ENCODE measurements at regions not wholly inside any gene's neighbourhood (a gene's known extent, or its start where the extent isn't known, plus 50 kb on each side); places are given as distances from the start of the nearest gene placed in this dataset.

- no peak for DNase-seq (ENCODE audit: extremely low read depth in 1 of 2, low read depth in 1 of 2)
Observed at GRCh38 chr10:44476409-44477045, 91.6 kb upstream of the CXCL12 start.

DNA sequence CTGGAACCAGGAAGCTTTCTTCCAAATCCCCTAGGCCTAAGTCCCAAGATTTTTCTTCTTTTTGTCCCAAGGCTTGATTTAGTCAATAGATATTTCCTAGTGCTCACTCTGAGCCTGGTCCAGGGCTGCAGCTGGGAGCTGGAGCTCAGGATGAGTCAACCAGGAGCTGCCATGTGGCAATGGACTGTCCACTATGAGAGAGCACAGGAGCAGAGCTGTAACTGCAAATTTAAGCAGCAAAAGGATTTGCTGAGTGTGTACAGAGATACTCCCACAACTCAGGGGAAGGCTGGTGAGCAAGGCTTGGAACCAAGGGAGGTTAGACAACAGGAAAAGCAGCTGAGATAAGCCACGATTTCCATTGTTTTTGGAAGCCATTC, 92.1 kb upstream of the CXCL12 start:
- no peak for DNase-seq (ENCODE audit: extremely low read depth in 1 of 2, low read depth in 1 of 2)

DNA sequence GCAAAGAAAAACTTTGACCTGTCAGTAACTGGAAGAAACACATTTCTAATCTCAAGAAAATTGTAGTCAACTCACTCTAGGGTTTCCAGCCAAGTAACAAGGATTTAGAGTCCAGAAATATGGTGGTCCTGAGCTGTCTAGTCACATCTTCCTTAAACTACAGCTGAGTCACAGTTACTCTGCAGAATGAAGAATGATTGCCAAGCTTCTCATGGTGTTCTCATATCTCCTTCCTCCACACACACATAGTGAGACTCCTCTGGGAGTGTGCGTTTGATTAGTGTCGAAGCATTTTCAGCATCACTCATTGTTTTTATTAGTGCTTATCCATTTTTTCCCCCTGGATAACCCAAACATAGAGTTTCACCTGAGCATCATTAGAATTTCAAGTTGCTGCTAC, 93.1 kb upstream of the CXCL12 start:
- no peak for DNase-seq (ENCODE audit: extremely low read depth in 1 of 2, low read depth in 1 of 2)

DNA sequence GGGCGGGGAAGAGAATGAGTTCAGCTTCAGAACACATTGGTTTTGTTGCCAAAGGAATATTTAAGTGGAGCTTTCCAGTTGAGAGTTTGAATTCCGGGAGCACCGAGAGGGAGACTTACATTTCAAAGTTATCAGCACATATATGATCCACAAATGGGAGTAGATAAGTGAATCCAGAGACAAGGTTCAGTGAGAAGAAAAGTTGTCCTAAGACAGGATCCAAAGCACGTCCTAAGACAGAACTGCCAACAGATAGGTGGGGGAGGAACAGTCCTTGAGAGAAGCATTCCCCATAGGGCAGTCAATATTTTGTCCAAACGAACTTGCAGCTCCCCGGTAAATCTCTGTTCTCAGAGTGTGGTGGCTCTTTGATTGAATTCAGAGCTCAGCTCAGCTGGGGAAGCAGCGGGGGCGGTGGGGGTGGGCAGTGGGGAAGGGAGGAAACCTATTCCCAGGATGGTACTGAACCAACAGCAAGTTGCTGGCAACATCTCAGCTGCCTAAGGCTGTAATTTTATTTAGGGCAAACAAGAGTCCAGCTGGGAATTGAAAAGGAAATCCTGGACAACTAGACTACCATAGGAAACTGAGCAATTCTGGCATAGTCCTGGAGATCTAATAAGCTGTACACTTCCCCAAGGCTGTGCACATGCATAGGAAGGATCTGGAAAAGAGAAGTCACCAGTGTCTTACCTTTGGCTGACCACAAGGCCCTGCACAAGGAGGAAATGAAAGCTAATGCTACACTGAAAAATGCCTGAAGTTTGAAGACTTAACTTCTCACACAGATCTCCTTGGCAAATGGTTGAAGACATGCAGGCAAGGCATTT, 94.2 kb upstream of the CXCL12 start:
- DNase-seq (ENCODE audit: extremely low read depth in 1 of 2, low read depth in 1 of 2) = no peak

GRCh38 chr10:44492678-44493077, 107.8 kb upstream of the CXCL12 start:
- no peak for DNase-seq (ENCODE audit: extremely low read depth in 1 of 2, low read depth in 1 of 2)

- DNase-seq (ENCODE audit: extremely low read depth in 1 of 2, low read depth in 1 of 2) = no peak
Observed at GRCh38 chr10:44498222-44498621, 113.3 kb upstream of the CXCL12 start.

- no peak for DNase-seq (ENCODE audit: extremely low read depth in 1 of 2, low read depth in 1 of 2)
Observed at GRCh38 chr10:44500451-44500850, 115.6 kb upstream of the CXCL12 start.

DNA sequence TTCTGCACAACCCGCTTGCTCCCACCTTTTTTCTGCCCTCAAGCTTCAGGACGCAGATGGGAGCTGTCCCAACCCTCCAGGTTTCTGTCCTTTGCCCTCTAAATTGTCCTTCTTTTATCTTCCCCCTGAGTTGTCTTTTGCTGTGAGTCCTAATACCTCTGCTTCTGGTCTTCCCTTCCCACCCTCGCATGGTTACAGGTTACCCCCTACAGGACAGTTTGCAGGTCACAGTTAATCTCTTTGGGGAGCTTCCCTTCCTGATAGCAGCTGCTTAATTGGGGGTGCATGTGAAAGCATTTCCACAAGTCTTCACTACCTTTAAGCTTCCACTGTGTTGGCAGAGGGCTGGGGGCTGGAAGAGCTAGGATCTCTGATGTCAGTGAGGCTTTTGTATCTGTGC, 121.5 kb upstream of the CXCL12 start:
- DNase-seq (ENCODE audit: extremely low read depth in 1 of 2, low read depth in 1 of 2) = no peak

DNA sequence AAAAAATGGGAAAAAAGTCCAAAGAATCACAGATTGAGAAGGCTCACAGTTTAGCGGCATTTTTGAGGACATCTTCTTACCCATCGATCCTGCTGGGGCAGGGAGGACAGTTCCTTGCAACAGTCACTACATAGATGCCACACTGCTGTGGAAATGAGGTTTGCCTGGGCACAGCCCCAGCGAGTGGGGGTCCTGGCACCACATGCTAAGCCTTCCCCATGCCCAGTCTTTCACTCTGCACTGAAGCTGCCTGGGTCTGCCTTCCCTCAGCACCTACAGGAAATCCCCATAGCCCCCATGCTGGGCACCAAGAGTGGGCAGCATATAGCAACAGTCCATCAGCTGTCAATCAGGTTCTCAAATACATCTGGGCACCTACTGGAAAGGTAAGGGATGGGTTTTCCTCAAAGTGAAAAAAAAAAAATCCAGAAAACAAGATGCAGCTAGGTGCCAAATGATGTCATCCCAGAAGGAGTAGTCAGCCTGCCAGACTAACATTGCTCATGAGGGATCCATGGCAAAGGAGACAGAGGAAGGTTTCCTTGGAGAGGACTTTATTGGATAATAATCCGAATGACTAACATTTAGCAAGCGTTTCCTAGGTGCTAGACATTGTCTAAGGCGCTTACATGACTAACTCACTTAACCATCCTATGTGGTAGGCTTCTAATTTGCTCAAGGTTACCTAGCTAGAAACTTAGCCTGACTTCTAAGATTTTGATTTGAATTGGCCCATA, 125.7 kb upstream of the CXCL12 start:
- no peak for DNase-seq (ENCODE audit: extremely low read depth in 1 of 2, low read depth in 1 of 2)

DNA sequence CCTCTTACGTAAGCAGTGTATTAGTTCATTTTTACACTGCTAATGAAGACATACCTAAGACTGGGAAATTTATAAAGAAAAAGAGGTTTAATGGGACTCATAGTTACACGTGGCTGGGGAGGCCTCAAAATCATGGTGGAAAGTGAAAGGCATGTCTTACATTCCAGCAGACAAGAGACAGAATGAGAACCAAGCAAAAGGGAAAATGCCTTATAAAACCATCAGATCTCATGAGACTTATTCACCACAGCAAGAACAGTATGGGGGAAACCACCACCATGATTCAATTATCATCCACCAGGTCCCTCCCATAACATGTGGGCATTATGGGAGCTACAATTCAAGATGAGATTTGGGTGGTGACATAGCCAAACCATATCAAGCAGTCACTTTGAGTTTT, 126.3 kb upstream of the CXCL12 start:
- DNase-seq (ENCODE audit: extremely low read depth in 1 of 2, low read depth in 1 of 2) = no peak

DNA sequence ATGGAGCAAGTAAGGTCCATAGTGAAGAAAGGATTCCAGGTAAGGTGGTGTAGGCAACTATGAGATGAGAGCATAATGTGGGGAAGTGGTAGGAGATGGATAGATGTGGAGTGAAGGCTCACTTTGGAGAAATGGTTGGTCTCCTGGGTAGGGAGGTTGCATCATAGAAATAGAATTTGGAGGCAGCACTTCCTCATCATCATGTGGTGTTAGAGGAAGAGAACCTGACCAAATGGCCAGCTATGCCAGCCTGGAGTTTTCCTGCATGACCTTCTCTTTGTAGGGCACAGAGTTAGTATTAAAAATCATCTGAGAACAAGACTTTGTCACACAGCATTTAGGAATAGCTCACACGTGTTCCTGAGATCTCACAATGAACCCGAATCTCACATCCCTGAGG, 126.7 kb upstream of the CXCL12 start:
- no peak for DNase-seq (ENCODE audit: extremely low read depth in 1 of 2, low read depth in 1 of 2)

- no peak for DNase-seq (ENCODE audit: extremely low read depth in 1 of 2, low read depth in 1 of 2)
Observed at GRCh38 chr10:44512431-44513022, 127.6 kb upstream of the CXCL12 start.

DNA sequence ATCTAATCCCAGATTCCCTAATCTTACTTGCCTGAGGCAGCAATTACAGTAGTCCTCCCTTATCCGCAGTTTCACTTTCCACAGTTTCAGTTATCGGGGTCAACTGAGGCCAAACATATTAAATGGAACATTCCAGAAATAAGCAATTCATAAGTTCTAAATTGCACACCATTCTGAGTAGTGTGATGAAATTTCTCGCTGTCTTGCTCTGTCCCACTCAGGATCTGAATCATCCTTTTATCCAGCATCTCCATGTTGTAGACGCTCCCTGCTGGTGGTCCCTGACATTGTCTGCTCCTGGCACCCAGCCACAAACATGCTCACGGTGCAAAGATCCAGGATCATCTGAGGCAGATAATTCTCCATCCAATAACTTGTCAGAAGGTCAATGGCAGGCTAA, 128.7 kb upstream of the CXCL12 start:
- no peak for DNase-seq (ENCODE audit: extremely low read depth in 1 of 2, low read depth in 1 of 2)

DNA sequence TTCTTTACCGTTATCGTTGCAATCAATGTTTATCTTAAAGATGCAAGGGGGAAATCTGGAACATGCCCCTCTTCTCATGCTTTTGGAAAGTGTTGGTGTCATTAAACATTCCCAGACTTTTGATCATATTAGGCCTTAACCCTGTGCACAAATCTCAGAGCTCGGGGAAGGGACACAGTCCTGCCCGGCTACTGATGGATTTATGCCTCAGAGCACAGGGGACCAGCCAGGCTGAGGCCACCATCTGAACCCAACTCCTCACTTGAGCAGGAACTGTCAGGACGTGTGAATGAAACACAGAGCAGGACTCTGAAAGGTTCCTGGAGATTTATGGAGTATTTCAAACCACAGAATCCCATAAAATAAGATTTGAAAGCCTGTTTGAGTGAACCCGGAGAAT, 132.0 kb upstream of the CXCL12 start:
- DNase-seq (ENCODE audit: extremely low read depth in 1 of 2, low read depth in 1 of 2) = no peak

DNA sequence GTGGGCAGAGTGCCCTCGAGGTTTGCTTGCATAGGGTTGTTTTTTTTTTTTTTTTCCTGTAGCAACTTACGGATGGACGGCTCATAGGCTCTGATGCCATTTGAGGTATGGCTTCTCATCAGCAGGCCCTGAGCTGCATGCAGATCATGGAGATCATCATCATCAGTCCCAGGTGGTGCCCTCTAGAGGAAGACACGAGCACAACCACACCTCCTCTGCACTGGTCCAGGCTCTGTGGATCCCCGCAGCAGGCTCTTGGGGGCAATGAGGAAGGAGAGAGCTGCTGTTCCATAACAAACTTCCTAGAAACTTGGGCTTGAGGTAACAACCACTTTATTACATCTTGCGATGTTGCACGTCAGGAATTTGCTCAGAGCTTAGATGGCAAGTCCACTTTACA, 132.7 kb upstream of the CXCL12 start:
- DNase-seq (ENCODE audit: extremely low read depth in 1 of 2, low read depth in 1 of 2) = no peak

DNA sequence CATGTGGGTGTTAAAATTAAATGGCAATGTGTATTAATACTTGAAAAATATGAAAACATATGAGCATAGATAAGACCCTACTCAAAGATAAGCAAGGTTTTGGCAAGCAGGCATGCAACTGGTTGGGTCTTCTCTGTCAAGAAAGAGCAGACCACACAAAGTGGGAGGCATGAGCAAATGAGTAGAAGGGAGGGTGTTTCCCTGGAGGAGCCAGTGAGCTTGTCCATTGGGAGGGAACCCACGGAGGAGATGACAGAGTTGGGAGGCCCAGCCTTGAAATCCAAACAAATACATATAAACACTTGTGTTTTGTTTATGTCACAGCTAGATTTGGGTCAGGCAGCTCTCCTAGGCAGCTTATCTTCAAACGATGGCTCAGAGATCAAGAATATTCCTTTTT, 134.5 kb upstream of the CXCL12 start:
- no peak for DNase-seq (ENCODE audit: extremely low read depth in 1 of 2, low read depth in 1 of 2)

DNA sequence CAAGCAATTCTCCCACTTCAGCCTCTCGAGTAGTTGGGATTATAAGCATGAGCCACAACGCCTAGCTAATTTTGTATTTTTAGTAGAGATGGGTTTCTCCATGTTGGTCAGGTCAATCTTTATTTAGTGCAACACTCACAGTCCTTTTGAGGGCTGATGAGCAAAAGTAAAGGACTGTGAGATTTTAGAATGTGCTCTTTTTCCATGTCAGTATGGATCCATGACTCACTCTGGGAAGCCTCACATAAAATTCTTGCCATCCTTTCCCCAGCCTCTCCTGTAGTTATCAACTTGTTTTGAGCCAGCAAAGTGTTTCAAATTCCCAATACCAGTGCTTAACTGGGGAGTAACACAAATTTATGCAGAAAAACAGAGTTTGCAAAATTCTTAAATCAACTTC, 135.8 kb upstream of the CXCL12 start:
- no peak for DNase-seq (ENCODE audit: extremely low read depth in 1 of 2, low read depth in 1 of 2)

GRCh38 chr10:44539178-44539577, 154.3 kb upstream of the CXCL12 start:
- DNase-seq (ENCODE audit: extremely low read depth in 1 of 2, low read depth in 1 of 2) = no peak

DNA sequence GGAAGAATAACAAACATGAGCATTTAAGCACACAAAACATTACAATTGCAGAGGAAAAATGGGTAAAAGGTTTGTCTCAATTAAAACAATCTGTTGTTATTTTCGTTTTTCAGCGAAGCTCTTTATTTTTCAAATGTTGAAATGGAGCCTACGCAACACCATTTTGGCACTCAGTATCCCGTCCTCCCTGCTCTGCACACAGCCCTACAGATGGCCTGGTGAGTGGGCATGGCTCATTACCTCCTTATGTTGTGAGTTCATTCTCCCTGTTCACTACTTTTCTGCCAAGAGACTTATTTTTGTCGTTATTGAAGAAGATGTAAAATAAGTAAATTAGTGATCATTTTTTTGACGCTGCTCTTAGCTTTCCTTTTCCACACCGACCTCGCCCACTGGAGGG, 167.8 kb upstream of the CXCL12 start:
- DNase-seq (ENCODE audit: extremely low read depth in 1 of 2, low read depth in 1 of 2) = no peak

DNA sequence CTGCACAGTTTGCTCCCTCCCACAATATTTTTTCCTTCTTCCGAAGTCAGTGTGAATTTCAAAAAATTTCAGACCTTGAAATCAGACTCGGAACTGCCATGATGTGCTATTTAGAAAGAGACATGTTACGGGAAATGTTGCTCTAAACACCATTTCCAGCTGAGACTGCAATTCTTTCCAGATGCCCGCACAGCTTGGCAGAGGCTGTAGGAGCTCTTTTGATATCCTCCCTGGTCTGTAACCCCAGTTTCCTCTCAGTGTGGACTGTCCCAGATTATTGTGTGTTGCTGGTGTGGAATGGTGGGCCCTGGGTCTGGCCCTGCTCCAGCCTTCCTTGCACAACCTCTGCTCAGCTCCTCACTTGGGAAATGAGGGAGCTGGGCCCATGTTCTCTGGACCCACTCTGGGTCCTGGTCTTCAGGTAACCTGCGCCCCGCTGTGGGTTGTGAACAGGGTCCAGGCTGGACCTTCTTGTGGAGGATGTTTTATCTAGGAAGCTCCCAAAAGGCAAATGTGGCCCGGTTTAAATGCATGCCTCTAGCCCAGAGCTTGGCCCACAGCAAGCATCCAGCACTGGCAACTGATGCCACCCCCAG, 172.8 kb upstream of the CXCL12 start:
- DNase-seq (ENCODE audit: extremely low read depth in 1 of 2, low read depth in 1 of 2) = no peak

DNA sequence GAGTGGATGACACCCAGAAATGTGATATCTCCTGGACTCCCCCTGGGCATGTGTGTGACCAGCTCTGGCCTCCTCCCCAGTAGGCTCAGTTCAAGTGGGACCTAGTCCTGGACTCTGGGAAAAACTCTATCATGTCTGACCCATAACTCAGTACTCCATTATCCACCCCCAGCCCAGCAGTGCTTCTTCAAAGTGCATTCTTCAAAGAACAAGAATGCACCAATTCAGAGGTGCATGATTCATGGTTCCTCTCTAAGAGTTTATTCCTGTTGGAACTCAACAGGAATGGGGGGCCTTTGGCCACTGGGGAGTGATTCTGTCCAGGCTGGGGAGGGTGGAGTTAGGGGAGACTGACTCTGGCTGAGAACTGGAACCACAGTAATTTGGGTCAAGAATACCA, 173.6 kb upstream of the CXCL12 start:
- DNase-seq (ENCODE audit: extremely low read depth in 1 of 2, low read depth in 1 of 2) = no peak

All from stimulated activated CD8-positive, alpha-beta memory T cell treated with anti-CD3 and anti-CD28 coated beads, Interleukin-7, amount 100 ng/mL, for 48 hours (primary cell).